ENCODE measurements at regions not wholly inside any gene's neighbourhood (a gene's known extent, or its start where the extent isn't known, plus 50 kb on each side); places are given as distances from the start of the nearest gene placed in this dataset.

GRCh38 chr19:16025108-16026101 lies 50.9 kb upstream of the TPM4 start:
- H3K9me3 ChIP-seq: no peaks in the 10 kb centered on the region
- H3K36me3 ChIP-seq: no peaks in the 10 kb centered on the region
- DNase-seq (ENCODE audit: low spot score): no peak
- no peaks in the 10 kb centered on the region for H3K27me3 ChIP-seq
- TF ChIP-seq CTCF (IDR thresholded peaks at IDR 0.05): peak in 1 of 2 donors; percentile 19
- no peak overlapping the region for H3K4me3 ChIP-seq
- H3K27ac ChIP-seq: no peak overlapping the region
- H3K4me1 ChIP-seq: no peaks in the 10 kb centered on the region

GRCh38 chr19:16026131-16026530 lies 50.2 kb upstream of the TPM4 start:
- no peaks in the 10 kb centered on the region for H3K4me1 ChIP-seq
- H3K4me3 ChIP-seq: no peak overlapping the region
- no peaks in the 10 kb centered on the region for H3K27me3 ChIP-seq
- H3K36me3 ChIP-seq: no peaks in the 10 kb centered on the region
- DNase-seq (ENCODE audit: low spot score): no peak
- H3K27ac ChIP-seq: no peak overlapping the region
- TF ChIP-seq CTCF (IDR thresholded peaks at IDR 0.05): no peak
- H3K9me3 ChIP-seq: no peaks in the 10 kb centered on the region

Data from right atrium auricular region (tissue), 2 donors.